Posterior cingulate gyrus (tissue), 11 donors: ENCODE measurements at regions not wholly inside any gene's neighbourhood (a gene's known extent, or its start where the extent isn't known, plus 50 kb on each side); places are given as distances from the start of the nearest gene placed in this dataset.
"Not testable (repeated sequence)": the region's sequence is repeated elsewhere in the genome, so short reads cannot be mapped to it uniquely, and the experiment has no call there.

Experiments used
- DNase-seq, 10 donors: peaks; one replicate each; pipeline versions ENCODE4 v3.0.0 to v3.0.0-alpha.2; 2020 to 2021; ENCODE audit warnings: mixed read lengths in 3 of 10
- intact Hi-C: fragments of 100-400 bp; cut with DNase I; formaldehyde crosslinking; loops from one replicate; pipeline ENCODE4 v1.15.1; 2023

- intact Hi-C loops: no loop called here
- DNase-seq: no peak
Measured at GRCh38 chr4:79666875-79667274, 258.8 kb upstream of the GK2 start.

DNA sequence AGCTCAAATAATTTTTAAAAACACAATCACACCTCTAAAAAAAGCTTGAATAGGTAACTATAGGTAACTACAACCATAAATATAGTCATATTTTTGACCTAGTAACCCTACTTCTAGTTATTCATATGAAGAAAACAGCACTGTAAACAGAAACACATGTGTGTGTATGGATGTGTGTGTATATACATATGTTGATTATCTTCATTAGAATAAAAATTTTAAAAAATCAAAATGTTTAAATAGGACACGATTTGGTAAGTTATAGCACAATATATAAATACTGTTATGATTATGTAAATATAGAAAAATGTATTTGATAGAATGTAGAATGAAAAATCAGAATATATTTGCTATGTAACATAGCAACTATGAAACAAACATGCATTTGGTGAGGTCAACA, 258.1 kb upstream of the GK2 start:
- intact Hi-C loops: no loop called here
- no peak for DNase-seq

GRCh38 chr4:79663865-79664264, 255.8 kb upstream of the GK2 start:
- no peak for DNase-seq
- intact Hi-C loops: no loop called here

DNA sequence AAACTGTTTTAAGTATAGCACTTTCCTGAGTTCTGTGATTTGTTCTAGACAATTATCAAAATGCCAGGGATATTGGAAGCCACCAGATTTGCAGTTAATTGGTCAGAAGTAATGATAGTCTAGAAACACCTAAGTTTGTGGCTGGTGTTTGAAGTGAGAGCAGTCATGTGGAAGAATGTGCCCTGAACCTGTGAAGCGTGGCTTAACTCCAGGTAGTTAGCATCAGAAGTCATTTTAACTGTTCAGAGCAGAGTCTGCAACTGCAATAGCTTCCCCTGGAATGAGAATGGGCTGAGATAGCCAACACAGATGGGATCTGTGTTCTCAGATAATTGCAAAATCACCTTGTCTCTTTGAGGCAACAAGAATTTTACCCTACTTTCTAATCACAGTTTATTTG, 255.1 kb upstream of the GK2 start:
- intact Hi-C loops: no loop called here
- DNase-seq: no peak

- intact Hi-C loops: no loop called here
- DNase-seq: no peak
Measured at GRCh38 chr4:79662651-79663050, 254.6 kb upstream of the GK2 start.

DNA sequence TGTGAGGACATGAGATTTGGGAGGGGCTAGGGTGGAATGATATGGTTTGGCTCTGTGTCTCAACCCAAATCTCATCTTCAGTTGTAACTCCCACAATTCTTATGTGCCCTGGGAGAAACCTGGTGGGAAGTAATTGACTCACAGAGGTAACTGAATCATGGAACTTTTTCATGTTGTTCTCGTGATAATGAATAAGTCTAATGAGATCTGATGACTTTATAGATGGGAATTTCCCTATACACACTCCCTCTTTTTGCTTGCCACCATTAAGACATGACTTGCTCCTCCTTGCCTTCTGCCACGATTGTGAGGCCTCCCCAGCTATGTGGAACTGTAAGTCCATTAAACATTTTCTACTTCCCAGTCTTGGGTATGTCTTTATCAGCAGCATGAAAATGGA, 253.2 kb upstream of the GK2 start:
- intact Hi-C loops: no loop called here
- DNase-seq: no peak

- intact Hi-C loops, DNase-seq: not testable (repeated sequence)
Measured at GRCh38 chr4:79659308-79659870, 251.4 kb upstream of the GK2 start.

- no peak for DNase-seq
- intact Hi-C loops: no loop called here
Measured at GRCh38 chr4:79657379-79657778, 249.4 kb upstream of the GK2 start.

- no peak for DNase-seq
- intact Hi-C loops: no loop called here
Measured at GRCh38 chr4:79653871-79654270, 245.8 kb upstream of the GK2 start.

DNA sequence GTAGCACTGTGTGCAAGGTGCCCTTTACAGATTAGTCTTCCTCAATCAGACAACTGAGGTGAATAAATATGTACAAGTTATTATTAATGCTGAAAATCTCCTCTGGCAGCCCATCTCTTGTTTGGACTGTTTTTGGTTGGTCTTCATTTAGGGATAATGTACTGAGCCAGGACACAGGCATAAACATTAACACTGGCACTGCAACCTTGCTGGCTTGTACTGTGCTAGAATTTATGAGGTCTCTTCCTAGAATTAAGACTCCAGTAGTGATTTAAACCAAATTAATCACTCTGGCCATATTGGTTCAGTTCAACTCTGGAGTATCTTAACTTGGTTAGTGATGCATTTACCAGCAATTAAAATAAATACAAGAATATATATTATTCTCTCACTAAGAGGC, 244.7 kb upstream of the GK2 start:
- no peak for DNase-seq
- intact Hi-C loops: no loop called here

- no peak for DNase-seq
- intact Hi-C loops: no loop called here
Measured at GRCh38 chr4:79652232-79652631, 244.2 kb upstream of the GK2 start.

DNA sequence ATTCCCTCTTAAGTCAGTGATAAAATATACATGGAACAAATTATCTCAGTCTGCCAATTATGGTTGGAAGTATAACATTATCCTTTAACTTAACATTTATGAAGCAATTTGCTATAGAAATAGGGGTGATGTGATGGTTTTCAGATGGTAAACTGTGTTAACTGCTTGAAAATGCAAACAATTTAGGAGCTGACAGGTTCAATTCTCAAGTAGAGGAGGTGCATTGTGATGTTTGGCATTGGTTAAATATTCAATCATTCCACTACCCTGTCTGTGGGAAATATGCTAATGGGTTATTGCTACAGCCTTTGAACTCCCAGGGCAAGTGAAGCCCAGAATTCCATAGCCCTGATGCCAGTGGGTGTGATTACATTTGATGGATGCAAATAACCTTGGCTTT, 243.4 kb upstream of the GK2 start:
- no peak for DNase-seq
- intact Hi-C loops: no loop called here

GRCh38 chr4:79650794-79651431, 242.9 kb upstream of the GK2 start:
- no peak for DNase-seq
- intact Hi-C loops: no loop called here

- intact Hi-C loops: no loop called here
- DNase-seq: no peak
Measured at GRCh38 chr4:79650217-79650616, 242.2 kb upstream of the GK2 start.

GRCh38 chr4:79645942-79646341, 237.9 kb upstream of the GK2 start:
- intact Hi-C loops: no loop called here
- no peak for DNase-seq

DNA sequence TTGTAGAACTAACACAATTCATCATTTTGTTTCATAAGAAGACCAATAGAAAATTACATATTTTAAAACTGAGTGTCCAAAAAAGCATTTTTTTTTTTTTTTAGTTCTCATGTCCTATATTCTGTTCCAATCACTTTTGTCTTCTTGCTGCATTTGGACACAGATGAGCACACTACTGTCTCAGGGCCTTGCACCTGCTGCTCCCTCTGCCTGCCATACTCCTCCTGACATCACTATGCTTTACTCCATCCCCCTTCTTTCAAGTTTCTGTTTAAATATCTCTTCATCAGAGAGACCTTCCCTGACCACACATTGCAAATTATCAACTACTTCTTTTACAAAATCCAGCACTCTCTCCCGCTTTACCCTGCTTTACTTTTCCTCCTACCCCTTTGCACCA, 230.7 kb upstream of the GK2 start:
- no peak for DNase-seq
- intact Hi-C loops: no loop called here

DNA sequence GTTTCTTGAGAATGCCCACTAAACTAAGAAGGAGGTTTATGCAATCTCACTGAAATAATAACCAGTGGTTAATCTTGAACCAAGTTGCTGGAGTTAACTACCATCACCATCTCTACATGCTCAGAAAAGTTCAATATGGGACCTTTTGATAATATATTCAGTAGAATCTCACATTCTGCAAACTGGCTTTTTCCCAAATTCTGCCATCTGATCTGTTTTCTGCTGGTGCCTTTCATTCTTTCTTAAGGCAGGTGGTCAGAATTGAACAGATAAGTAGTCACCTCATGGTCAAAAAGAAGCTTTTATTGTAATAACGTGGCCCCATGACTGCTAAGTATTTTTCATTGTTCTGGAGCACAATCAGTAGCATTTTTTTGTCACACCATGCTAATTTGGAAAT, 229.0 kb upstream of the GK2 start:
- intact Hi-C loops: no loop called here
- DNase-seq: no peak

GRCh38 chr4:79634111-79634510, 226.1 kb upstream of the GK2 start:
- intact Hi-C loops: no loop called here
- DNase-seq: no peak

GRCh38 chr4:79632114-79632513, 224.1 kb upstream of the GK2 start:
- intact Hi-C loops: no loop called here
- DNase-seq: no peak

DNA sequence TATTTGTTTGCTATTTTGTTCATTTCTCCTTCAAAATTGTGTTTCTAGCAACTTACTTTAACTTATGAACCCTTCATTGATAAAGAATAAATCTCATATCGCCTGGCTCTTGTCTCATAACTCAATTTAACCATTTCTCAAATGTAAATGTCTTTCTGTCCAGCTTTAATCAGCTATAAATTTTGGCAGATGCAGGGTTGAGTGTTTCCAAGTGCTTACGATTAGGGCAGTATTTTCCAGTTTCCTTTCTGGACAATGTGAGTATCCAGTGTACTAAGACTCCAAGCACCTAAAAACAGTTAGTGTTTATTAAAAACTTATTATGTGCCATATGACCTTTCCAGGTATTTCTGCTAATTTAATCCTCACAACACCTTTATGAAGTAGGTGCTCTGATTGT, 218.6 kb upstream of the GK2 start:
- no peak for DNase-seq

DNA sequence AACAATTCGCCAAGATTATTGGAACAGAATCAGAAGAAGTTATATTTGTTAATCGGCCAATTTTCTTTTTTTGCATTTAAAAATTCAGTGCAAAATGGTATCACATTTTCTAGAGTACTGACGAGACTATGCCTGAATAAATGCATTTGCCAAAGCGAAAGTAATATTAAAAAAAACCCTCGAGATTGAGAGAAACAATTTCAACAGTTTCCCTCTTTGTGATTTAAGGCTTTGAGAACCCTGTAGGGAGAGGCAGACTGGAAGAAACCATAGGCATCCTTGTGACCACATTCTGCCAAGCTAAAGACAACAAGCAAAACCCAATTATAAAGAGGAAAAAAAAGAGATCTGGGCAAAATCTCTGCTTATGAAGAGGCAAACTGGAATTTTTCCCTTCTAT, 218.1 kb upstream of the GK2 start:
- no peak for DNase-seq
- intact Hi-C loops: no loop called here

More for the DNA sequence above, 218.6 kb upstream of the GK2 start:
- intact Hi-C loops: no loop called here

GRCh38 chr4:79625361-79625760, 217.3 kb upstream of the GK2 start:
- DNase-seq: no peak
- intact Hi-C loops: no loop called here
